ENCODE measurements at regions not wholly inside any gene's neighbourhood (a gene's known extent, or its start where the extent isn't known, plus 50 kb on each side); places are given as distances from the start of the nearest gene placed in this dataset.

- DNase-seq: no peak
Observed at GRCh38 chr13:26456650-26457049, 100.8 kb upstream of the WASF3 start.

GRCh38 chr13:26457212-26457611, 100.3 kb upstream of the WASF3 start:
- DNase-seq: no peak

GRCh38 chr13:26458196-26458749, 99.2 kb upstream of the WASF3 start:
- DNase-seq: no peak

- DNase-seq: no peak
Observed at GRCh38 chr13:26459276-26460131, 98.0 kb upstream of the WASF3 start.

GRCh38 chr13:26460648-26461047, 96.8 kb upstream of the WASF3 start:
- no peak for DNase-seq

- no peak for DNase-seq
Observed at GRCh38 chr13:26463296-26463695, 94.2 kb upstream of the WASF3 start.

- DNase-seq: no peak
Observed at GRCh38 chr13:26463848-26464247, 93.6 kb upstream of the WASF3 start.

GRCh38 chr13:26465514-26465913, 92.0 kb upstream of the WASF3 start:
- DNase-seq: no peak

GRCh38 chr13:26465954-26466353, 91.5 kb upstream of the WASF3 start:
- DNase-seq: no peak

GRCh38 chr13:26468265-26468801, 89.2 kb upstream of the WASF3 start:
- no peak for DNase-seq

GRCh38 chr13:26469602-26470001, 87.9 kb upstream of the WASF3 start:
- no peak for DNase-seq

GRCh38 chr13:26471807-26472206, 85.7 kb upstream of the WASF3 start:
- no peak for DNase-seq

- DNase-seq: no peak
Observed at GRCh38 chr13:26473571-26474230, 83.8 kb upstream of the WASF3 start.

- no peak for DNase-seq
Observed at GRCh38 chr13:26474286-26474685, 83.2 kb upstream of the WASF3 start.

- DNase-seq: no peak
Observed at GRCh38 chr13:26475176-26476110, 82.0 kb upstream of the WASF3 start.

GRCh38 chr13:26476111-26476781, 81.2 kb upstream of the WASF3 start:
- no peak for DNase-seq

- DNase-seq: no peak
Observed at GRCh38 chr13:26476782-26477142, 80.7 kb upstream of the WASF3 start.

- DNase-seq: no peak
Observed at GRCh38 chr13:26477681-26478080, 79.8 kb upstream of the WASF3 start.

GRCh38 chr13:26480246-26480855, 77.1 kb upstream of the WASF3 start:
- no peak for DNase-seq

GRCh38 chr13:26482451-26483197, 74.9 kb upstream of the WASF3 start:
- no peak for DNase-seq
